HT1080 (cell line): ENCODE measurements at regions not wholly inside any gene's neighbourhood (a gene's known extent, or its start where the extent isn't known, plus 50 kb on each side); places are given as distances from the start of the nearest gene placed in this dataset.
"Not testable (repeated sequence)": the region's sequence is repeated elsewhere in the genome, so short reads cannot be mapped to it uniquely, and the experiment has no call there.

Experiments used
- DNase-seq: peaks from one replicate; pipeline ENCODE4 v3.0.0-alpha.2; 2015; ENCODE audit warnings: low read depth

DNA sequence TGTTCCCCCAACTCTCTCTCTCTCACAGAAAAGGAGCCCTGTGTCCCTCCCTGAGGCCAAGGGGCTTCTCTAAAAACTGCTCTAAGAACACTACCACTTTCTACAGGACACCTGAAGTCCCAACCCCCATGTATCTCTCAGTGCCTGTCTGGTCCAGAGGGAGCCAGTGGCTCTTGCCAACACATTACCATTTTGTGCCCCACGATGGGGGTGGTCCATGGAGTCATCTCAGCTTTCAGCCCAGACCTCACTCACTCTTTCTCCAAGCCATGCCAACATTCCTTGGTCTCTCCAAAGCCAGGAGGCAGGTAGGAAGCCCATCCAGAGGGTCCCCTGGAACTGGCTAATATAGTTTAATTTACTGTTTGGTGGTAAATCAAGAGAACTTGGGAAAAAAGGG is 962.1 kb upstream of the DEFB115 start:
- DNase-seq = not testable (repeated sequence)

DNA sequence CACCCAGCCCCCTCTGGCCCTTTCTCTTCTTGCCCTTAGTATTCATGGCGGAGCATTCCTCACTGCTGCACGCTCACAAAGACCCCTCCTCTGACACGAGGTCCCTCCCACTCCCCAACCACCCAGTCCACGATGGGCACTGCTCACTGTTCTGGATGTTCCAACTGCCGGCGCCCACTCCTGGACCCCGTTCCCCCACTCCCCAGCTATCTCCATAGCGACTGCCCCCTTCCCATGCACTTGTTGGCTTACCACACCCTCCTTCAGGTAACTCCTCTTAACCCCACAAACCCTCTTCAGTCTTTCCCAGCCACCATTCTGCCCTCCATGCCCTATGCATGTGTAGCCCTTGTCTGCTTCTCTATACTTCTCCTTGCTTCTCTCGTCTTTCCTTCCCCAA is 961.5 kb upstream of the DEFB115 start:
- not testable (repeated sequence) for DNase-seq

DNA sequence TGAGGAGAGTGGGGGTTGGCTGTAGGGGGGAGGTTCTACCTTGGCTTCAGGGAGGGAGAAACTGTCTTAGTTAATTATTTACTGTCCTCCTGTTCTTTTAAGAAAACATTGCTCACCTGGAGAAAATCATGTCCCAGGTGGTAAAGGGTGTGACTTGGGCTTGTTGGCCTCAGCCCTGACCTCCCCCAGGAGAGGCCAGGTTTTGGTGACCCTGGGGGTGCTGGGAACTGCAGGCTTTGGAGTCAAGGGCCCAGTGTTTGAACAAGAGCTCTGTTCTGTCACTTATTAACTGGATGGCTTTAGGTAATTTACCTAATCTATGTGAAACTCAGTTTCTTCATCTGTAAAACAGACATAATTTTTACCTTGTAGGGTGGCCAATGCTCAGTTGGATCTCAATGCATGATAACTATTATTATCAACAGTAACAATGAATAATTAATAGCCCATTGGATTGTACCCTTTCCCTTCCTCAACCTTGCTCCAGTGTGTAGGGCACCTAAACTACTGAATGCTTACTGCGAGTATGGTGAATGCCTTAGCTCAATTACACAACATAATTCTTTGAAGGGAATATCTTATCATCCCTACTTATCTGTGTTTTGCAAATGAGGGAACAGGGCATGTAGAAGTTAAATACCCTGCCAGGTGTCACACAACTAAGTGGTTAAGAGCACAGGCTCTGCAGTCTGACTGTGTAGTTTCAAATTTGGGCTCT is 959.4 kb upstream of the DEFB115 start:
- not testable (repeated sequence) for DNase-seq

DNA sequence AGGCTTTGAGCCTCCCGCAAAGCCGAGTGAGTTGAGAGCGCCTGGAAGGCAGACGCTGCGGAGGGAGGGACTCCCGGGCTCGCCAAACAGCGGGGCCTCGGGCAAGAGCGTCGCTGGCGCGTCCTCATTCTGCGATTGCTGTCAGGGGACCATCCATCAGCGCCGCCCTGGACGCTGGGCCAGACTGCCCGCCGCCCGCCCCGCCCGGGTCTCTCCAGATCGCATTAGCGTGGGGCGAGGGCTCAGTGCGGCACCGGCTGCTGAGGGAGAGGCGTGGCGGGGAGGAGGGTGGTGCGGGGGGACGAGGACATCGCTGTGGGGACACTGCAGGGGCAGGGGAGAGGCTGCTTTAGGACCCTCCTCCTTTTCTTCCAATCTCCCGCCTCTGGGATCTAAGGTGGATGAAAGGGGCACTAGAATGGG is 957.2 kb upstream of the DEFB115 start:
- not testable (repeated sequence) for DNase-seq

DNA sequence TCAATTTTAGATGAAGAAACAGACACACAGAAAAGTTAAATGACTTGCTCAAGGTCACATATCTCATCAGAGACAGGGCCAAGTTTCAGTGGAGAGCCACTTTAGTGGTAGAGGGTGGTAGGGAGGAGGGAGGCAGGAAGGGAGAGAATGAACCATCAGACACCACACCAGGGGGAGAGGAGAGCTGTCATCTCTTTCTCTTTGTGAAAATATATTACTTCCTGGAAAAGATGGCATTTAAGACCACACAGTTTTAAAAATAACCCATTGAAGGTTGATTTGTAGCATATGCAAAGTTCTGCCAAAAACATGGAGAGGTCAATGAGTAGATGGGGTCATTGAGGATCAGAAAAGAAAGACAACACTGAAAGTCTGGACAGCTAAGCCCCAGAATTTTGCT is 954.7 kb upstream of the DEFB115 start:
- DNase-seq = not testable (repeated sequence)

DNA sequence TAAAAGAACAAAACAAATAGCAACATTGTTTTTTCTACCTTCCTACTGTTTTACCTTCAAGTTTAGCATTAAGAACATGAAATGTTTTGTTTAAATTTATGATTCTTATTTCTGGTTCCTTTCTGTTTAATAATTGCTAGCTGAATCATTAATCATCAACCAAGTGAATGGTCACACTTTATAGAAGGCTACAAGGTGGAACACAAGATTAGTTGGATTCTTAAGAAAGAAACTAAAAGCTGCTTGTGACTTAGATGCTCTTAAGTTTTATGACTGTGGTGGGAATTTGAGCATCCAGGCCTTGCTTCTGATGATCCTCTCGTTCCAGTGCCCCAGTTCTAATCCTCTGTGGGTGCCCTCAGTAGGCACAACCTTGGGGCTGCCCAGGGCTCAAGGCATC is 947.5 kb upstream of the DEFB115 start:
- DNase-seq = not testable (repeated sequence)

DNA sequence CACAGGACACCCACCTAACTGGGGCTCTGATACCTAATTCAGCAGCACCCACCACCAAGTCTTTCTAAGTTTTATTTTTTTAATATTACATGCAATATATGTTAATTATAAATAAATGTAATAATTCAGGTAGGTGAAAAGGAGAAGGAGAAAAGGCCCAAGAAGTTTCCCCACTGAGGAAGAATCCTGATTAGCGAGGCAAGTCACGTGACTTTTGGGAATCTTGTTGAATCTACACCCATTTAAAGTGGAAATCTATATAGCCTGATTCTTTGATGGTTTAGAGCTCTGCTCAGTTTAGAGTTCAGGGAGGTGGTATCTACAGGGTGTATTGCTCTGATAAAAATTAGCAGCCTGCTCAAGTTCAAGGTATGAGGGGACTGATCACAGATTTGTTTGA is 947.1 kb upstream of the DEFB115 start:
- DNase-seq = not testable (repeated sequence)

DNA sequence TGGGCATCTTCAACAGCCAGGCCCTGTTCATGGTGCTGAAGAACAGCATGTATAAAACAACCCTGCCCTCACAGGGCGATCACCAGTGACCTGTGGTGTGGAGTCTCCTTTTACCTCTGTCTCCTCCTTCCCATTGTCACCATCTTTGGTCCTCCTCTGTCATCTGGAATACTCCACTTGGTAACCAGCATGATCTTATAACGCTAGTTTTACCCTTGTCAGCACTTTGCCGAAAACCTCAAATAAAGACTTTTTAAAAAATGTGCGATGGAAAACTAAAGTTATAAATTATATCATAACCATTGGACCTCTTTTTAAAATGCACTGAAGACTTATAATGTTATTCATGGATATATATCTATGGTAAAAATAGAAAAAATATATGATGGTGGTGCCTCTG is 945.2 kb upstream of the DEFB115 start:
- not testable (repeated sequence) for DNase-seq

DNA sequence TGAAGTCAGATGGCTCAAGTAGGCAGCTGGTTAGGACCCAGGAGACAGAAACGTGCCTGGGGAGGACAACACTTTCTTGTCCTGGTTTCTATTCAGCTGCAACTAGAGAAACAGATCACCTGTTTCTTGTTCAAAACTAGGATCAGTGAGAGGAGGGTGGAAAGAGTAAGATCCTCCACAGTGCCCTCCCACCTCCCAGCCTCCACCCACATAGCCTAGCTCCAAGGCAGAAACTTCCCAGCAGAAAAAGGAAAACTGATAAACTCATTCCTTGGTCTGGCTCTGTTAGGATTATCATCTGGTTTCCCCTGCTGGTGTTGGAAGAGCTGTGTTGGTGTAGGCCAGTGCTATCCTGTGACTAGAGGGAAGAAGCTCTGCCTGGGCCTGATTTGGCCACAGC is 943.8 kb upstream of the DEFB115 start:
- DNase-seq = not testable (repeated sequence)

DNA sequence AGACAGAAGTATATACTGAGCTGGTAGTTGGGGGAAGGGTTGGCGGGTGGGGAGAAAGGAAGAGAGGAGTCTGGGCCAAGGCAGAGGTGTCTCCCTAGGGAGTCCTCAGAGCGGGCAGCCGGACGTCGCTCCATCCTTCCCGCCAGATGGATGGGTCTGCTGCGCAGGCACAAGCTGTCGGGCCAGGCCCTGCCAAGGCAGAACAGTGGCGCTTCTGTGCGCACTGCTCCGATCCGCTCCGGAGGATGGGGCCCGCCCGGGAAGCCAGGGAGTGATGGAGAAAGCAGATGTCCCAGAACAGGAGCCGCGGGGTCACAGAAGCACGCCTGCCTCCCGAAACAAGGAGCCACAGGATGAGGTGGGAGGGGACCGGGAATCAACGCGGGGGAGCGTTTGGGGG is 941.4 kb upstream of the DEFB115 start:
- DNase-seq = not testable (repeated sequence)

DNA sequence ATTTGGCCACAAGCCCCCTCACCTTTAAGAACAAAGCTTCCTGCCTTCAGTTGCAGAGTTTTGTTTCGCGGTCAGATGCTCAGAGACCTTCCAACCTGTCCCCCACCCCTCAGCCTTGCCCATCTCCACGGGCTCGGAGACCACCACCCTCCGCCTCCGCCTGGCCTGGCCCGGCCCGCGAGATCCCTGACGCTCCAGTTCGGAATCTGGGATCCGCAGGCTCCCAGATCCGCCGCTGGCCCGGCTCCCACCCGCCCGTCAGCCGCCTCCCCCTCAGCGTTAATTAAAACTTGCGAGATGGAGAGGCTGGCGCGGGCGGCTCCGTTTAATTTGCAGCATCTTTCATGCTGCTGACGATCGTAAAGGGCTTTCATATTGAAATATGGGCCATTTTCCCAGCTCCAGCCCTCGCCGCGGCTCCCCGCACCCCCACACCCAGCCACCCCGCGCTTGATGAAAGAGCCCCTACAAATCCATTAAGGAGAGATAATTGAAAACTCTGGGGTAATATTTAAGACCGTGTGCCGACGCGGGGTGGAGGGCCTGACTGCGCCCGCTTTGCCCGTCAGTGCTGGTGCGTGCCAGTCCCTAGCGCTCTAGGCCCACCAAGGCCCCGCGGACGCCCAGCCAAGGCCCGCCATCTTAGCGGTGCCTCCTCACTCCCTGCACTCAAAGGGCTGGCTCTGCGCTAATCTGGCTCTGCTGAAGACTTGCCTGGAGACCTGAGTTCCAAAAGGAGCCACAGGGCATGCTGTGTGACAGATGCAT is 940.7 kb upstream of the DEFB115 start:
- not testable (repeated sequence) for DNase-seq

DNA sequence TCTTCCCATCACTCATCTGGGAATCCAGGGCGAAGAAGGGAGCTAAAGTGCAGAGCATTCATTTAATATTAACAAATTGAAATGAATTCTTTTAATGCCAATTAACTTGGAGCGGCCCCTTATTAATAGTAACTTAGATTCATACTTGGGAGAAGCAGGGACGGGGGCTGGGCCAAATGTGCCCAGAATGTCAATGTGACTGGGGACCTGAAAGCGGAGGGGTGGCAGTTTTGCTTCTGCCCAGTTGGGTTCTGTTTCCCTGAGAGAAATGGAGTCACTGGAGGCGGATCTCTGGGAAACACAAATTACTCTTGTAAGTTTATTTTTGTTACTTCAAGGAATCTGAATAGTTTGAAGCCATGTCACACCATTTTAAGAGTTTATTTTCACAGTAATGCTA is 923.7 kb upstream of the DEFB115 start:
- DNase-seq = not testable (repeated sequence)

DNA sequence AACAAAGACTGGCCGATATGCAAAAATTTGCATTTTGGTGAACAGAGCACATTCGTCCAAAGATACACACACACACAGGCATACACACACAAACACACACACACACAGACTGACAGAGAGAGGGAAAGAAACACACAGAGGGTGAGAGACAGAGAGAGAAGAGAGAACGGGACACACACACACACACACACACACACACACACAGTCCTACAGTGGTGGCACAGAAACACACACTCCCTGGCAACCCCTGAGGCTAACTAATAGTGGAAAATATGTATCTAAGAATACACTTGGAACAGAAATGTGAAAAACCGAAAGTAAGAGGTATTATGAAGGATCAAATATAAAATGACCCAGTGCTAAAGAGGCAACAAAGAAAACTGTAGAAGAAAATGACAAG is 919.9 kb upstream of the DEFB115 start:
- not testable (repeated sequence) for DNase-seq

DNA sequence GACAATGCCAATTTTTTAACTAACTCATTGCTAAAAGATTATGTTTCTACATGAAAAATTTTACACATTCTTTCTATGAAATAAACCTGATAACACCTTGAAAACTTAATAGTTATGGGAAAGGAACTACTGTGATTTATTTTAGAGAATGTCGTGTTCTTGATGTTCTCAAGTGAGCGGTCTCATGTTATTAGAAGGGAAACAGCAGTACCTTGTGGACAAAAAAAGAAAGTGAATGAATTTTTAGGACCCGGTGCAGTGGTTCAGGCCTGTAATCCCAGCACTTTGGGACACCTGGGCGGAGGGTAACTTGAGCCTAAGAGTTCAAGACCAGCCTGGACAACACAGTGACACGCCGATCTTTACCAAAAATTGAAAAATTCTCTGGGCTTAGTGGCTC is 908.5 kb upstream of the DEFB115 start:
- not testable (repeated sequence) for DNase-seq

DNA sequence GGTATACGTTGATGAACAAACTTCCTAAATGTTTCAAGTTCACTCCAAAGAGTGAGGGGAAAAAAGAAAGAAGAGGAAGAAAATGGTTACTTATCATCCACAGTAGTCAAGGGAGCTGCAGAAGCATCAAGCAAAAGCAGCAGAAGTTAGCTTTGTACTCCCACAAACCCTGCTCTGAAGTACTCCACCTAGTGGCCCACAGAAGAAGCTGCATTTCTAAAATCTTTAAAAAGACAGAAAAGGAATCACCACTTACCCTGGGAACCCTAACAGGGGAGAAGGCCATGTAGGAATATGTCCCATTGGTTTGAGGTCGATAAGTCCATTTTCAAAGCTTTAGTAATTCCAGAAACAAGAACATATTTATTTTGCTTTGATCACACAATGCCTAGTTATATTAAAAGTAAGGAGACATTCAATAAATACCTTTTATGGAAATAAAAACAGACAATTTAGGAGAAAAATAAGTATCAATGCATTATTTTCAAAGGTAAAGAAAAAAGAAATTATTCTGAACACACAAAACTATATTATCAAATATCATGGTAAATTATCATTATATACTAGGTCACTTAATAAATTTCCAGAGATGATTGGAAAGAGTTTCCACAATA is 900.5 kb upstream of the DEFB115 start:
- not testable (repeated sequence) for DNase-seq

DNA sequence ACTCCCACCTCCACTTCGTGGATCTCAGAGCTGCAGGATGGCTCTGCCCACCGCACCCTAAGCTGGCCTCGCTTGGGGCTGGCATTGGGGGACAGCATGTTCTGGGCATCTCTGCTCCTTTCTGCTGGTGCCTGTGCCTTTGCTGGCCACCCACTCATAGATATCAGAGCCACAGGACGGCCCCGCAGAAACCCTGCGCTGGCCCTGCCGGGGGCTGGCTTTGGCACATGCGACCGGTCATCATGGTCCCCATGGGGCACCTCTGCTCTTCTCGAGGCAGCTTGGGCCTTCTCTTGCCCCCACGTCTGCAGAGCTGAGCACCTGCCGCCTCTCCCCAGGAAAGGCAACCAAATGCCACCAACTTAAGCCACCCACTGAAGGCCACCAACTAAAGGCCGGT is 895.7 kb upstream of the DEFB115 start:
- not testable (repeated sequence) for DNase-seq

DNA sequence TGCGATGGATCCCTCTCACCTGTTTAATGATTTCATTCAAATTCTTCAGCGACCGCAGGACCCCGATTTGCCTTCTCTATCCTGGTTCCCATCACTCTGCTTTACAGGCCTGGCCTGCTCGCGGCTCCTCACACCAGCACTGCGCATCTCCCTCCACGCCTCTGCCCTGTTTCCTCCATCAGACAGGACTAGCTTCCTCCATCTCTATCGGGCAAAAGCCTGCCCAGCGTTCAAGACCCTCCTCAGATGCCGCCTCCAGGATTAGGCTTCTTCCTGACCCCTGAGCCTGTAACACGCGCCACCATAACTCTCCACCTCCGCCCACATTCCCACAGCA is 881.1 kb upstream of the DEFB115 start:
- not testable (repeated sequence) for DNase-seq

DNA sequence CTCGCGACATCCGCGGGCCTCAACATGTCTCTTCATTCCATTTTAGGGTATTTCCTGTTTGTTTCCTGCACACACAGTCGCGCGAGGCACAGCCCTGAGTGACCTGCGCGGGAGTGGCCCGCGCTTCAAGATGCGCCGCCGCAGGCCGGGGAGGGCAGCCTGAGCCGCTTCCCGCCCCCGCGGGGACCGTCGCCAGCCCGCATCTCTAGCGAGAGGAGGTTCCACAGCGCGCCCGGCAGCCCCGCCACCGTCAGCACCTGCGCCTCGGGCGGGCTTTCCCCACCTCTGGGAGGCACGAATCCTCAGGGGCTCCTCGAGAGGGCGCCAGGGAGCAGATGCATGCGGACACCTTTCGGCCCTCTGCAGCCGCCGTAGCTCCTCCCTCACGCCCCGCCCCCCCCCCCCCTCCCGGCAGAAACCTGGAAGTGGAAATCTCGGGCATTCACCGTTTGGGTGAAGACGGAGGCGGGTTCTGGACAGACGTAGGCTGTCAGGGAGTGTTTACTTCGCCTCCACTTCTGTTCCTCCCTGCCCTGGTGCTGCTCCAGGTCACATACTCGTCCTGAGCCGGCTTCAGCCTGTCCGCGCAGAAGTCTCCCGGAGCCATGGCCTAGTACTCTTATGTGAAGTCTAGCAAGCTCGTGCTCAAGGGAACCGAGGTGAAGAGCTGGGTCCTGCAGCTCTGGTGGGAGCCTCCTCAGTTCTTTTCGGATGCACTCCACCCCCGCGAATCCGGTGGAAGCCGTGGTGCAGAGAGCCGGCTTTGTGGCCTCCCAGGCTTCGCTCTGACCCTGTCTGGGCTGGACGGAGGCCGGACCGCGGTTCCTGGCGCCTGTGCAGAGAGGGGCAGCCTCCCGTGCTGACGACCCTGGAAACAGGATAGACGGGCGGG is 880.5 kb upstream of the DEFB115 start:
- DNase-seq = peak; percentile 73

DNA sequence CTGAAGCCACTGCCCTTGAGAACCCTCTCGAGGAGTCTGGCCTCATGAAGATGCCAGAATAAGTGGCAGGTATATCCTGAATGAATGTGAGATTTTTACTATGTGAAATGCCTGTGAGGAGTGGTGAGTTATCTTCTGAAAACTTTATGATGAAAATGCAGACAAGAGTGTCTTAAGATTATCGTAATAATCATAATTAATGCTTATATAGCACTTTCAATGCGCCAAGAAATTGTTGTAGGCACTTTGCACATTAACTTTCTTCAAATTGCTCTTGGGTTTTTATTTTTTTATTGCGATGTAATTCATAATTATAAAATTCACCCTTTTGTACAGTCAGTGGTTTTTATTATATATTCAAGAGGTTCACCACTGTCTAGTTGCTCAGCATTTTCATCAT is 879.1 kb upstream of the DEFB115 start:
- DNase-seq = not testable (repeated sequence)

DNA sequence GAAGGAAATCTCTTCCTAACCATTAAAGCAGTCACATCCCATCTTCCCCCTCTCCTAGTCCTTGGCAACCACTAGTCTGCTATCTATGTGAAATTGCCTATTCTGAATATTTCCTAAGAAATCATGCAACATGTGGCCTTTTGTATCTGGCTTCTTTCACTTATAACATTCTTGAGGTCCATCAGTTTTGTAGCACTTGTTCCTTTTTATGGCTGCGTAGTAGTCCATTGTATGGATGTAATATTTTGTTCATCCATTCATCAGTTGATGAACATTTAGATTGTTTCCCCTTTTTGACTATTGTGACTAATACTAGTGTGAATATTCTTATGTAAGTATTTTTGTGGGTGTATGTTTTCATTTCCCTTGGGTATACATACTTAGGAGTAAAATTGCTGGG is 878.7 kb upstream of the DEFB115 start:
- DNase-seq = not testable (repeated sequence)

DNA sequence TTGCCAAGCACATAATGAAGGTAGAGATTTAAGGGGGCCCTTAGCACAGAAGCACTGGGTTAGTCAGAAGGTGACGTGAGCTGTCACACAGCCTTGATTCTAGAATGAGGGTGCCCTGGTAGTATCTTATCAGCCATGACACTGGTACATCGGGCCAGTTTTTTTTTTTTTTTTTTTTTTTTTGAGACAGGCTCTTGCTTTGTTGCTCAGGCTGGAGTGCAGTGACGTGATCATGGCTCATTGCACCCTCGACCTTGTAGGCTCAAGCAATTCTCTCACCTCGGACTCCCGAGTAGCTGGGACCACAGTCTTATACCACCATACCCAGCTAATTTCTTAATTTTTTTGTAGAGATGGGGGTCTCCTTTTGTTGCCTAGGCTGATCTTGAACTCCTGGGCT is 872.6 kb upstream of the DEFB115 start:
- DNase-seq = not testable (repeated sequence)
